LNCaP clone FGC (cell line): ENCODE measurements at regions not wholly inside any gene's neighbourhood (a gene's known extent, or its start where the extent isn't known, plus 50 kb on each side); places are given as distances from the start of the nearest gene placed in this dataset.

Experiments
- DNase-seq: peaks from one replicate; pipeline ENCODE4 v3.0.0-alpha.2; 2011; ENCODE audit warnings: low read depth
- H3K4me3 ChIP-seq: 2 replicates; pipeline ENCODE4 v1.5.1; 2011; ENCODE audit warnings: mild to moderate bottlenecking, low read depth, low read length, control low read depth
- CTCF ChIP-seq: IDR thresholded peaks from 2 replicates; pipeline ENCODE4 v1.5.1; 2012; ENCODE audit warnings: mild to moderate bottlenecking; ENCODE audit not compliant: control insufficient read depth, insufficient read depth; ENCODE audit errors: extremely low read depth

GRCh38 chr1:81681114-81681513 lies 119.6 kb upstream of the ADGRL2 start:
- H3K4me3 ChIP-seq = no peak overlapping the region
- DNase-seq = no peak
- TF ChIP-seq CTCF = no peak

GRCh38 chr1:81679942-81680341 lies 120.8 kb upstream of the ADGRL2 start:
- no peak for TF ChIP-seq CTCF
- DNase-seq = no peak
- no peak overlapping the region for H3K4me3 ChIP-seq

GRCh38 chr1:81678779-81679178 lies 122.0 kb upstream of the ADGRL2 start:
- TF ChIP-seq CTCF = no peak
- peak; percentile 90 for DNase-seq
- 0 out of 2 replicates have a peak overlapping the region, but pooled peaks have one; percentile 5 for H3K4me3 ChIP-seq

- no peak for TF ChIP-seq CTCF
- DNase-seq = no peak
- H3K4me3 ChIP-seq = no peak overlapping the region
Measured at GRCh38 chr1:81672766-81673165, 128.0 kb upstream of the ADGRL2 start.

GRCh38 chr1:81671038-81671437 lies 129.7 kb upstream of the ADGRL2 start:
- TF ChIP-seq CTCF = no peak
- no peak overlapping the region for H3K4me3 ChIP-seq

GRCh38 chr1:81670286-81670685 lies 130.4 kb upstream of the ADGRL2 start:
- no peak for TF ChIP-seq CTCF
- no peak overlapping the region for H3K4me3 ChIP-seq
- DNase-seq = peak; percentile 61

More at GRCh38 chr1:81671038-81671437, 129.7 kb upstream of the ADGRL2 start:
- DNase-seq = no peak

GRCh38 chr1:81666586-81666985 lies 134.1 kb upstream of the ADGRL2 start:
- TF ChIP-seq CTCF = no peak
- no peak overlapping the region for H3K4me3 ChIP-seq
- no peak for DNase-seq
